NAMALWA (cell line): ENCODE measurements at regions not wholly inside any gene's neighbourhood (a gene's known extent, or its start where the extent isn't known, plus 50 kb on each side); places are given as distances from the start of the nearest gene placed in this dataset.
"Not testable (repeated sequence)": the region's sequence is repeated elsewhere in the genome, so short reads cannot be mapped to it uniquely, and the experiment has no call there.

Experiments
- DNase-seq: peaks from one replicate; pipeline ENCODE4 v3.0.0-alpha.2; 2015; ENCODE audit warnings: low spot score

- DNase-seq = no peak
Observed at GRCh38 chr3:74921676-74922075, 307.2 kb upstream of the CNTN3 start.

GRCh38 chr3:74920721-74921350 is 306.4 kb upstream of the CNTN3 start:
- no peak for DNase-seq

- DNase-seq = no peak
Observed at GRCh38 chr3:74916696-74917095, 302.2 kb upstream of the CNTN3 start.

- DNase-seq = no peak
Observed at GRCh38 chr3:74906181-74906580, 291.7 kb upstream of the CNTN3 start.

- DNase-seq = no peak
Observed at GRCh38 chr3:74905478-74905877, 291.0 kb upstream of the CNTN3 start.

GRCh38 chr3:74904646-74905045 is 290.2 kb upstream of the CNTN3 start:
- DNase-seq = no peak

GRCh38 chr3:74899796-74900516 is 285.5 kb upstream of the CNTN3 start:
- DNase-seq = not testable (repeated sequence)

- DNase-seq = peak; percentile 2
Observed at GRCh38 chr3:74897006-74897405, 282.5 kb upstream of the CNTN3 start.

- DNase-seq = no peak
Observed at GRCh38 chr3:74891312-74891711, 276.9 kb upstream of the CNTN3 start.

- peak; percentile 2 for DNase-seq
Observed at GRCh38 chr3:74883690-74884089, 269.2 kb upstream of the CNTN3 start.

- DNase-seq = no peak
Observed at GRCh38 chr3:74883222-74883621, 268.8 kb upstream of the CNTN3 start.

- DNase-seq = no peak
Observed at GRCh38 chr3:74880237-74880636, 265.8 kb upstream of the CNTN3 start.

- no peak for DNase-seq
Observed at GRCh38 chr3:74866357-74867030, 252.0 kb upstream of the CNTN3 start.

GRCh38 chr3:74862476-74862875 is 248.0 kb upstream of the CNTN3 start:
- DNase-seq = no peak

GRCh38 chr3:74861211-74861610 is 246.8 kb upstream of the CNTN3 start:
- no peak for DNase-seq

GRCh38 chr3:74858086-74858485 is 243.6 kb upstream of the CNTN3 start:
- no peak for DNase-seq

- no peak for DNase-seq
Observed at GRCh38 chr3:74850381-74850780, 235.9 kb upstream of the CNTN3 start.

GRCh38 chr3:74847093-74847492 is 232.6 kb upstream of the CNTN3 start:
- DNase-seq = no peak

GRCh38 chr3:74845081-74845480 is 230.6 kb upstream of the CNTN3 start:
- no peak for DNase-seq

- DNase-seq = no peak
Observed at GRCh38 chr3:74844428-74844827, 230.0 kb upstream of the CNTN3 start.

- DNase-seq = no peak
Observed at GRCh38 chr3:74842649-74843048, 228.2 kb upstream of the CNTN3 start.

GRCh38 chr3:74842141-74842540 is 227.7 kb upstream of the CNTN3 start:
- DNase-seq = no peak

GRCh38 chr3:74839566-74839965 is 225.1 kb upstream of the CNTN3 start:
- no peak for DNase-seq
